Ecto neural progenitor cell (in vitro differentiated cells): ENCODE measurements at regions not wholly inside any gene's neighbourhood (a gene's known extent, or its start where the extent isn't known, plus 50 kb on each side); places are given as distances from the start of the nearest gene placed in this dataset.
A peak's percentile ranks its signal among the peaks of the same experiment; 100 is the strongest.

Source experiments
- DNase-seq: peaks from one replicate; pipeline ENCODE4 v3.0.0-alpha.2; 2018; ENCODE audit warnings: low spot score

- peak; percentile 33 for DNase-seq
These were observed 208.4 kb upstream of the ZMIZ1 start for GRCh38 chr10:78860260-78860914.

GRCh38 chr10:78861529-78862327 lies 207.0 kb upstream of the ZMIZ1 start:
- peak; percentile 27 for DNase-seq

DNA sequence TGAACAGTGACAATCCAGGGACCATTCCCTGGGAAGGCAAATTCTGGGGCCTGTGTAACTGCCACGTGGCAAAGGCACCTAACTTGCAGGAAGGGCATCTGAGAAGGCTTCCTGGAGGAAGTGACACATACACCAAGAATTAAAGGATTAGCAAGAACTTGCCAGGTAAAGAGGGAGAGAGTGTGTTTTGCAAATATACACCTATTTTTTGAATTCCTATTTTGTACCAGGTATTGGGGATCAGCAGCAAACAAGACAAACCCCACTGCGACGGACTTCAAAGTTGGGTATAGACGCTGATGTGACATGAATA lies 206.5 kb upstream of the ZMIZ1 start:
- DNase-seq = no peak

DNA sequence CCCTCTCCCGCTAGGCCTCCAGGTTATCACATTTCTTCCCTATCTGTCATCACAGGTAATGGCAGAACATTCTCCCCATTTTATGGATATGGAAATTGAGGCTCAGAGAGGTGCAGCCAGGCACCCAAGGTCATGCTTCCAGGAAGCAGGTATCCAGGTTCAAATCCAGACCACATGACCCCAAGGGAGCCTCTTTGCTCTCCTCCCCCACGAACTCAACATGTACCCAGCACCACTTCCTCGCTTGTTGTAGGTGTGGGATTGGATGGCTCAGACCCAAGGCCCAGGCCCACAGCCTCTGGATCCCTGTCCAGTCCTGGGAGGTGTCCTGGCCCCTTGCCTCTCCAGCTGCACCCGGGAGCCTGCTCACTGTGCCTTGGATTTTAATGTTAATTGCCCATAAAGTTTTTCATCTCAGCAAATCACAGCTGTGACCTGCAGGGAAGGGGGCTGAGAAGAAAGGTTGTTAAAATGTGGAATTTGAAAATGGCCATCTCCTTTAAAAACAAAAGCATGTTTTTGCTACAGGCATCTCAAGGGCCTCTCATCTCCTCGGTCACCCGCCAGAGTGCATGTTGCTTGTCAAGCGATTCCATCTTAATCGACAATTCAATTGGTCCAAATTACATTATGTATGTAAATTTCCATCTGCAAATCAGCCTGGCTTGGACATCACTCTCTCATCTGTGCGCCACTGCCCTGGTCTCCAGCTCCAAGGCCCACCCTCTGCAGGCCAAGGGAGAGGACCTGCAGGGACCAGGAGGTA lies 205.4 kb upstream of the ZMIZ1 start:
- peak; percentile 32 for DNase-seq

GRCh38 chr10:78863906-78864239 lies 204.9 kb upstream of the ZMIZ1 start:
- peak; percentile 21 for DNase-seq

DNA sequence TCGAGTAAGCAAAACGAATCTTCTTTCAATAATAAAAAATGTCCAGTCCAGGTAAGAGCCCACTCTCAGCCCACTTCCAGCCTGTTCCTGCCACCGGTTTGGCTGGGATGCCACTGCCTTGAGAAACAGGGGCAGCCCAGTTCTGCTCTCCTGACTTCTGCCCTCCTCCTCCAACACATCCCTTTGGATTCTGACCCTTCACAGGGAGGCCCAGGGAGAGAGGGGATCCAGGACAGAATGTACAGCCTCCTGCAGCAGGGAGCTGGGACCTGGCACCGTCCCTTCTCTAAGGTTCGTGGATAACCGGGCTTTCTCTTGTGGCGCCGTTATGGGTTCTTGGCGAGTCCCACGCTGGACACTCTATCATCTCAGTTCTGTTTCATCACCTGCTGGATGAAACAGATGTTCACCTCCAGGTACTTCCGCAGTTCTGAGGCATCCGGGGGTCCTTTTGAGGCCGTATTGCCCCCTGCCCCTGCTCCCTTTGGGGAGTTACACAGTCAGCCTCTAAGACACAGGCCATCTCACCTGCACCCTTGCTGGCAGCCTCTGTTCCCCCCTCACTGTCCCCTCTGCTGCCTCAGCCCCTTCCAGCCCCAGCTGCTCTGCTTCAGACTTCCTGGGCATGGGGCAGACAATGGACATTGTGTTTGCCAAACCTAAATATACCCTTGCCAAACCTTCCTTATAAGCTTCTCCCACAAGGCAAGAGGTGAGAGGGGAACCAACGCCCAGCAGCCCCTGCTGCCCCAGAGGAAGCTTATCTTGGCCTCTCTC lies 203.8 kb upstream of the ZMIZ1 start:
- peak; percentile 32 for DNase-seq

GRCh38 chr10:78865538-78865875 lies 203.3 kb upstream of the ZMIZ1 start:
- DNase-seq = peak; percentile 39

- DNase-seq = peak; percentile 41
These were observed 202.6 kb upstream of the ZMIZ1 start for GRCh38 chr10:78865931-78866717.

DNA sequence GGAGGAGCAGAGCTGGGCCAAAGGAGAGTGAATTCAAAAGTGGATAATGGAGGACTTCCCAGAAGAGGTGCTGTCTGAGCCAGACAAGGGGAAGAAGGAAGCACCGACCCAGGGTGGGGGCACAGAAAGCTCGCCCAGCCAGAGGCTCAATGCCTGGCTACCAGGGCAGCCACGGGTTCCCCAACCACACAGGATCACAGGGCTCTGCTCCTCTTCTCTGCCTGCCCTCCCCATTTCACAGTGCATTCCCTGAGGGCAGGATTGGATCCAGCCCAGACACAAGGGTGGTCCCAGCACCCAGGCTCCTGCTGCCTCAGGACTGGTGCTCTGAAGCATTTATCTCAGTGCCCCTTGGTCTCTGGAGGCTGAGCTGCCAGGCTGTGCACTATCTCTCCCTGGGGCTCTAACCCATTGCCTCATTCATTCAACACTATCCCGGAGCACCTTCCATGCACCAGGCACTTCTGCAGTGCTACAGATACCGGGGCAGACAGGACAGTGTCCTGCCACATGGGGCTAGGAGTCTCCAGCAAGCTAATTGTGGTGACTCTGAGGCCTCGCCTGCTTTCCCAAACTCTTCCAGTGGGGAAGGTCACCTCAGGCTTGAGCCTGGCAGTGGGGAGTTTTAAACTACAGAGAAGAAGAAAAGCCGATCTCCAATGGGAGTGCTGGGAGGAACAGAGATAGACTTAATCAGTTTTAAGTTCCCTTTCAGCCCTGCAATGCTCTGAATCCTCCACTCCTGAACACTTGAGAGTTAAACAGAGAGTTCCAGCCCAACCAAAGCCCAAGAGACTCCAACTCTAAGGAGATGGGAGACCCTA lies 201.8 kb upstream of the ZMIZ1 start:
- peak; percentile 46 for DNase-seq

GRCh38 chr10:78867555-78867939 lies 201.2 kb upstream of the ZMIZ1 start:
- peak; percentile 36 for DNase-seq

DNA sequence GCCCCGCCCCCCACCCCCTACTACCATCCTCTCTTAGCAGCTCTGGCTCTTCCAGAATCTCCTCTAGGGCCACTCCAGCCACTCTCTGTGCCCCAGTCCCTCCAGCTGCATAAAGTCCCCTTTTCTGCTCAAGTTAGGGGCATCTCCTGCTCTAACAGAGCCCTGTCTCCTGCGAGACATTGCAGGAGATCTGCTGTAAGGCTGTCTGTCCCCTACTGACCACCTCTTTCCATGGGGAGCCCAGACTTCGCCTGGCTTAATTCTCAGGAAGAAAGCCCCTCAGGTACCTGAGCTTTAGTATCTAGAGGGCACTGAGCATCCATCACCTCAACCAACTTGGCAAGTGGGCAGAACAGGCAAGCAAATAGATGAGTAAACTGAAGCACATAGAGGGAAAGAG lies 200.7 kb upstream of the ZMIZ1 start:
- DNase-seq = peak; percentile 21

DNA sequence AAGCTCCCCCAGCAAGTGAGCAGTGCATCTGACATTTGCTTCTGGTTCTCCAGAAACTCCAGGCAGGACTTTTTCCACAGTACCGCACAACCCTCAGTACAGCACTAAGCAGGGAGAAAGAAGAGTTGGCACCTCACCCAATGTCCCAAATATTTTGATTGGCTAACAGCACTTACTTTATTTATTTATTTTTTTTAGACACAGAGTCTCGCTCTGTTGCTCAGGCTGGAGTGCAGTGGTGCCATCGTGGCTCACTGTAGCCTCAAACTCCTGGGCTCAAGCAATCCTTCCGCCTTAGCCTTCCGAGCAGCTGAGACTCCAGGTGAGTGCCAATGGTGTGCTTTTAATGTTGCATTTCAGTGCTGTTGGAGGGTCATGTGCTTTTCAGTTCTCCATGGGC lies 200.3 kb upstream of the ZMIZ1 start:
- DNase-seq = peak; percentile 18

- DNase-seq = peak; percentile 39
These were observed 199.9 kb upstream of the ZMIZ1 start for GRCh38 chr10:78868861-78869260.

DNA sequence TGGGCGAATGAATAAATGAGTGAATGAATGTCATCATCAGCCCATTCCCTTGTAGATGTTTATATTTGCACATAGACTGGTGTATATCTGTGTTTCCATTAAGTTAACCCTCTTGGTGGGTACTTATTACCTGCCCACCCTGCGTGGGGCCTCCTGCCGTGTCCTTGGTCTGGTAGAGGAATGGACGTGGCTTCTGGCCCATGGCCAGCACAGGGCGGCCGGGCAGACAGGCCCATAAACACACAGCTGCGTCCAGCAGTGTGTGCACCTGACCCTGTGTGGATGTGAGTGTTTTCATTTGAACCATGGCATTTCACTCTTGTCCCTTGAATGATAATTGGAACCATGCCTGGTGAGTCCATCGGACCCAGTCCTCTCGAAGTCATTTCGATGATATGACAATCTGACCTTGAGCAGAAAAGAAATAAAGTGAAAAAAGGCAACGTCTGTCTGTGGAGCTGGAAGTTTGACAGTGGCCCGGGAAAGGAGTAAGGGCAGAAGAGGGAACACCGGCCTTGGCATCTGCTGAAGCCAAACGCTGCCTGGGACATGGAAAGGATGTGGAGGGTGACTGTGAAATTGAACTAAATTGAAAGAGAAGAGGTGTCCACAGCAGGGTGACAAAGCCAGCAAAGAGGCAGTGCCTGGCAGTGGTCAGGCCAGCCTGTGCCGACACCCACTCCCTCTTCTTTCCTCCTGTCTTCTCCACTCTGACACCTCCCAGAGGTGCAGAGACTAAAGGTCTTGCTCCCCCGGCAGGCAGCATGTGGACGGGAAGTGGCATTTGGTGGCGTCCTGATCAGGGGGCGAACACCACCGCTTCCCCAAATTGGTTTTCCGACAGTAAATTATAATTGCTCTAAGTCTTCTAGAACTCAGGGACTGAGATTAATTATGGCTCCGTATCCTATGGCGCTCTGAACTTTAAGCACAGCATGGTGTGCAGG lies 199.0 kb upstream of the ZMIZ1 start:
- peak; percentile 18 for DNase-seq

DNA sequence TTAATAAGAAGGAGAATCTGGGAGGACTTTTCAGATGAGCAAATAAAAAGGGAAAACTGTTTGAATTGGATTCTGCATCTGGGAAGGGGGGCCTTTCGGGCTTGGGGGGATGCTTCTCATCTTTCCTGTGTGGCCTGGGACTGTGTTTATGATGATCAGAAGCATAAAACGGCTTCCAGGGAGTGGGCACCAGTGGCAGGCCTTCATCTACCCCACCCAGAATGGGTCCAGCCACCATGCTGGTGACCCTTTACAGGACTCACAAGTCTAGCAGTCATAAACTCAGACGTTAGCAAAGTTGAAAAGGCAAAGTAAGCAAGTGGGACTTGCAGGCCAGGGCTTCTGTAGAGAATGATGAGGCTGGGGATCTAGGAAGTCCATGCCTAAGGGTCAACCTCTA lies 198.3 kb upstream of the ZMIZ1 start:
- peak; percentile 29 for DNase-seq

- peak; percentile 20 for DNase-seq
These were observed 197.0 kb upstream of the ZMIZ1 start for GRCh38 chr10:78871796-78872195.

DNA sequence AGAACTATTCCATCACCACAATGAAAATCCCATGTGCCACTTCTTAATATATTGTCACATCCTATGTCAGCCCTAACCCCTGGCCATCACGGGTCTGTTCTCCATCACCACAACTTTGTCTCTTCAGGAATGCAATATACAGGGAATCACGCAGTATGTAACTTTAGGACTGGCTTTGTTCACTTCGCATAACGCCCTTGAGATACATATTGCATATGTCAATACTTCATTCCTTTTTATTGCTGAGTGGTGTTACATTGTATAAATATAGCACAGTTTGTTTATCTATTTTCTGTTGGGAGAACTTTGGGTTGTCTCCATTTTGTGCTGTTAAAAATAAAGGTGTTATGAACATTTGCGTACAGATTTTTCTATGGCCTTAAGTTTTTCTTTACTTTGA lies 195.4 kb upstream of the ZMIZ1 start:
- DNase-seq = no peak

DNA sequence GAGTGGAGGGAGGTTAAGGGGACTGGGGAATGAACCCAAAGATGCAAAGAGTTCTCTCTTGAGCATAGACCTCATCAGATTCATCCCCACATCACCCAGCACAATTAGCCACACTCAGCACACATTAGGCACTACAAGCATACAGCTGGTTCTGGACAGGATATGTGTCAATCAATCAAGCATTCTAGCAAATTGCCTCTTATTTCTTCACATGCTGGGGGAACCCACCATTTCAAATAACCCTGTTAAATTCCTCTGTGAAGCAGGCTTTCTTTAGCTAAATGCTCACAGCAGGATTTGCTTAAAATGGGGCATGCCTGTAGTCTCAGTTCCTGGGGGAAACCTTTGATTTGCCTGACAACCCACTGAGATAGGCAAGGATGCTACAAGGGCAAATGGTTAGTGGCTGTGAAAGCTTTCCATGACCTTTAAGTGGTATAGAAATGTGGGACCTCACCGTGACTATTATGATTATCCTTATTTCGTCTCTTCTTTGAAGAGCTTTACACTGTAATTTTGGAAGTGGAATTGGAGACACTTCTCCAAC lies 193.4 kb upstream of the ZMIZ1 start:
- DNase-seq = peak; percentile 33

DNA sequence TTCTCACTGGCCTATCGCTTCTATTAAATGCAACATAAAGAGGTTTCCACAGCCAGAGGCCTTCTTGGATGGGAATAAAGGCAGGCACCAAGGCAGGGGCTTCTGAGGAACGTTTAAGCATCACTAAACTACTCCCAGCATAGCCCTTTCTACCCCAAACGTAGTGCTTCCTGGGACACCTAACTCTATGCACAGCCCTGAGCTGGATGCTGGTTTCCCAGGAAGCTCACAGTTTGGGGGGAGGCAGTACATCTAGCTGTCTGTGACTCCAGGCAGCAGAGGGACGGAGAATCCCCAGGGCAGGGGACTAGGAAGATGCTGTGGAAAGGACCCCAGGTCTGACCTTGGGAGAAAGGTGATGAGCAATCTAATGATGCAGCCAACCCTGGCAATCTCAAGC lies 192.8 kb upstream of the ZMIZ1 start:
- peak; percentile 25 for DNase-seq
